GM13976 (cell line): ENCODE measurements at regions not wholly inside any gene's neighbourhood (a gene's known extent, or its start where the extent isn't known, plus 50 kb on each side); places are given as distances from the start of the nearest gene placed in this dataset.

Experiments
- DNase-seq: peaks from one replicate; pipeline ENCODE4 v3.0.0; 2012; ENCODE audit warnings: low spot score
- in situ Hi-C: fragments of 300-500 bp; cut with MboI; formaldehyde crosslinking; loops from one replicate; pipeline ENCODE4 v1.12.0; 2022; ENCODE audit warnings: low sequenced_read_pairs, mixed read lengths, inconsistent platforms; ENCODE audit not compliant: unreplicated experiment
- TF ChIP-seq, protein P1 (sequence below): IDR thresholded peaks from 2 replicates; pipeline ENCODE4 v1.5.1; 2012; ENCODE audit warnings: borderline replicate concordance, mild to moderate bottlenecking; ENCODE audit not compliant: insufficient read depth; ENCODE audit errors: extremely low read depth, missing control alignments, control extremely low read depth

DNA sequence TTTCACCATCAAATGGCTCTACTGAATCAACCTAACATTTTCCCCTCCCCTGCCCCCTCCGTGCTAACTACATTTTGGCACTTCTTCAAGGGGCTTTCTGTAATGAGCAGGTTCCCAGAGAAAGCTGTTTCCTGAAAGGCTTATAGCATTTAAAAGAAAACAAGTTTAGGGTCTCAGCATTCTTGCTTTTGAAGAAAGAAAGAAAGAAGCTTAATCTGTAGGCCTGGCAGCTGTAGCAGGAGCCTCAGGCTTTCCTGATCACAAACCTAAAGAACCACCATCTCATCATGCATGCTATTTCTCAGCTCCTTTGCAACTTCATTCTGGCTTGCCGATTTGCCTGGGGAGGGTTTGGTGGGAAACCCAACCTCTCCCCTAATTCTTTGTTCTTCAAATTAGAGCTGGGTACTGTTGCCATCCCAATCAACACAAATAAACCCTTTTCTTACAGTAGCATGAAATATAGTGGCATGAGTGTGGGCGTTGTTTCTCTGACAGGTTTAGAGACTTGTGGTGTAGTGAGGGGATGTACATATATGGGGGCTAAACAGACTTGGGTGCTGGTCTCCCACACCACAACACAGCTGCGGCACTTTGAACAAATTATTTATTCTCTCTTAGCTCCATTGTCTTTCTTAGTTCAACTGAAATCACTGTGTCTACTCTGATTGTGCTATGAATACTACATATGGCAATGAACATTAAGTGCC is 160.5 kb upstream of the TNC start:
- peak; percentile 25 for DNase-seq
- TF ChIP-seq, protein P1, sequence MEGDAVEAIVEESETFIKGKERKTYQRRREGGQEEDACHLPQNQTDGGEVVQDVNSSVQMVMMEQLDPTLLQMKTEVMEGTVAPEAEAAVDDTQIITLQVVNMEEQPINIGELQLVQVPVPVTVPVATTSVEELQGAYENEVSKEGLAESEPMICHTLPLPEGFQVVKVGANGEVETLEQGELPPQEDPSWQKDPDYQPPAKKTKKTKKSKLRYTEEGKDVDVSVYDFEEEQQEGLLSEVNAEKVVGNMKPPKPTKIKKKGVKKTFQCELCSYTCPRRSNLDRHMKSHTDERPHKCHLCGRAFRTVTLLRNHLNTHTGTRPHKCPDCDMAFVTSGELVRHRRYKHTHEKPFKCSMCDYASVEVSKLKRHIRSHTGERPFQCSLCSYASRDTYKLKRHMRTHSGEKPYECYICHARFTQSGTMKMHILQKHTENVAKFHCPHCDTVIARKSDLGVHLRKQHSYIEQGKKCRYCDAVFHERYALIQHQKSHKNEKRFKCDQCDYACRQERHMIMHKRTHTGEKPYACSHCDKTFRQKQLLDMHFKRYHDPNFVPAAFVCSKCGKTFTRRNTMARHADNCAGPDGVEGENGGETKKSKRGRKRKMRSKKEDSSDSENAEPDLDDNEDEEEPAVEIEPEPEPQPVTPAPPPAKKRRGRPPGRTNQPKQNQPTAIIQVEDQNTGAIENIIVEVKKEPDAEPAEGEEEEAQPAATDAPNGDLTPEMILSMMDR: no peak
- in situ Hi-C loops: no loop called here

DNA sequence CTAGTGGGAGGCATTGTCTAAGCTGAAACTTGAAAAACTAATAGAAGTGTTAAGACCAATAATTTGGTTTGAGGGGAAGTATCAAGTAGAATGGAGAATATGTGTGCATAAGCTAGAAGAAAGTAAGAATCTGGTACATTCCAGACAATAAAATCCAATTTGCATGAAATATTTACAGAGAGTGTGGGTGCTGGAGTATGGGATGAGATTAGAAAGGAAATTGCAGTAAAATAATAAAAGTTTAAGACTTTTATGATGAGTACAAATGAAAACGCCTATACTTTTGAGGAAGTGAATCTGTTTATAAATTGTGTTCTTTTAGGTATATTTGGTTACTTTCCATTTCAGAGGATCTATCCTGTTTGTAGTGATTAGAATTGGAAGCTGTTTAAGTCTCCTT is 165.4 kb upstream of the TNC start:
- TF ChIP-seq, protein P1: no peak
- in situ Hi-C loops: no loop called here
- no peak for DNase-seq

DNA sequence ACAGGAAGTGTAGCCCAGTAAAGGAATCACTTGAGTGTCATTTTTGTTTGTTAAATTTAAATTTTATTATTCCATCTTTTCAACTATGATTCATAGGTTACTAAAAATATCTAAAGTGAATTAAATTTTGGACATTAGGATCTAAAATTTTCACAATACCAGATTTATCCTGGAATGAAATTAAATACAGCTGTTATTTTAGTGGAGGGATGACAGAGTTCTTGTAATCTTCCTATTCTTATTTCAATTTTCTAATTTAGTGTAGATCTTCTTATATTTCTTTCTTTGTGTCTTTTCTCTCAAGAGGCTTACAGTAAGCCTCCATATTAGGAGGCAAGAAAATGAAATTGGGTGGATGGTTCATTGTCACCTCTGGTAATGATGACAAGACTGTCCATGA is 167.9 kb upstream of the TNC start:
- TF ChIP-seq, protein P1: no peak
- in situ Hi-C loops: no loop called here
- DNase-seq: no peak

DNA sequence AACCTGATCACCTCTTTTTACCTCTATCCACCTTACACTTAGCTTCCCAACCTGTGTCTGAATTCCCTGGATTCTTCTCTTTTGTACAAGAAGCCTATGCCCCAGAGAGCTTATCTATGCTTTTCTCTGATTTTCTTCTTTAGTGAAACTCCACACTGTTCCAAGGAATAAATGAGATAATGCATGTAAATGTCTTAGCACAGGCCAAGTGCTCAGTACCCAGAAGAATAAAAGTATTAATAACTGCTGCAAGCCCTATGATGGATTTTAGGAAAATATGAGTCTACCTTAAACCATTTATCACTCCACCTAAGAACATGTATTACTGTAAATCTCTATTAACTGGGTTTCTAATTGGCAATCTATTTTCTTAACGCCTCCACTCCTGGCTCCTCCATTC is 168.5 kb upstream of the TNC start:
- TF ChIP-seq, protein P1: no peak
- in situ Hi-C loops: no loop called here
- no peak for DNase-seq

DNA sequence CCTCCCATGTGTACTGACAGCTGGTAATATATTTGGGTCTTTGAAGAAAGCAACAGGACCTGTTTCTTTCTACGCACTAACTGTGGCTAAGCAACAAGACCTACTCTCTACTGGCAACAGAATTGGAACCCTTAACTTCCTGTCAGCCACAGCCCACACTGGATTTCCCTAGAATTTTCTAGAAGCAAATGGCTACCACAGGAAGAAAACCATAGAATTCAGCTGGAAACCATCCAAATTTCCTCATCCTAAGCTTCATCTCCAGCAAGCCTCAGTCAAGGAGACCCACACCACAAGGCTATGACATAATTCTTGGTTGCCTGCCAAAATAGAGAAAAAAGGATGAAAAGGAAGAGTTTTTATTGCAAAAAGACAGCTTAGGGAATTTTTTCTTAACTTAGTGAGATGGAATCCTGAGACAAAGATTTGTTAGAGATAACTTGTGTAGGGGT is 171.8 kb upstream of the TNC start:
- in situ Hi-C loops: no loop called here
- TF ChIP-seq, protein P1: no peak
- no peak for DNase-seq

DNA sequence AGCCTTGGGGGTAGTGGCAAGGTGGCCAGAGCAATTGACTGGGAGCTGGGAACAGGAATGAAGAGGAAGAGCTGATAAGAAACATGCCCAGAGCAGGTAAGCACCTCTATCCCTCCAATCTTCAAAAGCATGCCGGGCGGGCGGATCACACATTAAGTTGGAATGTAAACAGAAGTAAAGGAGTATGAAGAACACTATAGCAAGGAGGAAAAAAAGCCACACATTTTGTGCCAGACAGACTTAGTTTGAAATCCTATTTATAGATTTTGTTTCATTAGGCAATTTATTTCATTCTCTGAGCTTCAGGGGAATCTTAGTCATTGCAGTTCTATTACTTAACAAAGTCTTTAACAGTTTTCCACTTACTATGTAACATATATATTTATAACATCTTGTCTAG is 173.9 kb upstream of the TNC start:
- TF ChIP-seq, protein P1: no peak
- in situ Hi-C loops: no loop called here
- DNase-seq: no peak
